PC-3 (cell line): ENCODE measurements at regions not wholly inside any gene's neighbourhood (a gene's known extent, or its start where the extent isn't known, plus 50 kb on each side); places are given as distances from the start of the nearest gene placed in this dataset.

ENCODE experiments used
- ATAC-seq: fragments of 200-7000 bp; cut with Tn5 transposase; 2 replicates; pipeline ENCODE4 v1.9.1; 2020; ENCODE audit warnings: mild to moderate bottlenecking, moderate library complexity
- BruUV-seq: library from RNA; stranded (reverse); fragments of 400-500 nt; replicated peaks from 2 replicates; lab custom pipeline; 2021; lab: Mats Ljungman, UMichigan
- CTCF ChIA-PET: fragments of 300-600 bp; sonication (Branson Sonifier 250); formaldehyde crosslinking; loops from one replicate; lab custom pipeline; 2022; ENCODE audit warnings: antibody characterized with exemption; lab: Charles Lee
- POLR2A ChIA-PET: fragments of 300-600 bp; sonication (Branson Sonifier 250); formaldehyde crosslinking; loops from one replicate; lab custom pipeline; 2022; ENCODE audit warnings: antibody characterized with exemption; ENCODE audit not compliant: unreplicated experiment; lab: Charles Lee
- DNase-seq: peaks from one replicate; pipeline ENCODE4 v3.0.0-alpha.2; 2015
- H2AFZ ChIP-seq: fragments of 300-600 bp; sonication (generic); 2 replicates; pipeline ENCODE4 v1.6.0; 2016; ENCODE audit warnings: antibody characterized with exemption, low read length
- H3F3A ChIP-seq: fragments of 300-600 bp; sonication (generic); one replicate; pipeline ENCODE4 v1.6.0; 2017; ENCODE audit warnings: antibody characterized with exemption, low read length, control low read depth, mild to moderate bottlenecking; ENCODE audit not compliant: unreplicated experiment
- H3K27ac ChIP-seq: fragments of 300-600 bp; sonication (generic); 2 replicates; pipeline ENCODE4 v1.5.1; 2016; ENCODE audit warnings: mild to moderate bottlenecking, low read length
- H3K27me3 ChIP-seq: fragments of 300-600 bp; sonication (generic); 2 replicates; pipeline ENCODE4 v1.6.1; 2016; ENCODE audit warnings: low read length, mixed read lengths
- H3K36me3 ChIP-seq: fragments of 300-600 bp; sonication (generic); 2 replicates; pipeline ENCODE4 v1.6.1; 2016; ENCODE audit warnings: low read depth, mixed run types, low read length, mixed read lengths
- H3K4me1 ChIP-seq: fragments of 300-600 bp; sonication (generic); 2 replicates; pipeline ENCODE4 v1.5.1; 2016; ENCODE audit warnings: low read length; ENCODE audit not compliant: insufficient read depth
- H3K4me2 ChIP-seq: fragments of 300-600 bp; sonication (generic); 2 replicates; pipeline ENCODE4 v1.6.0; 2016; ENCODE audit warnings: low read length
- H3K4me3 ChIP-seq: fragments of 300-600 bp; sonication (generic); 2 replicates; pipeline ENCODE4 v1.5.1; 2016; ENCODE audit warnings: mild to moderate bottlenecking, low read length, mixed read lengths
- H3K79me2 ChIP-seq: fragments of 300-600 bp; sonication (generic); 2 replicates; pipeline ENCODE4 v1.6.1; 2017; ENCODE audit warnings: low read length, mixed read lengths
- H3K9ac ChIP-seq: fragments of 300-600 bp; sonication (generic); 2 replicates; pipeline ENCODE4 v1.6.0; 2016; ENCODE audit warnings: mild to moderate bottlenecking, low read length
- H3K9me2 ChIP-seq: fragments of 300-600 bp; sonication (generic); replicated peaks from 2 replicates; pipeline ENCODE4 v1.6.1; 2016; ENCODE audit warnings: mixed run types, low read length, mixed read lengths
- H3K9me3 ChIP-seq: fragments of 300-600 bp; sonication (generic); 2 replicates; pipeline ENCODE4 v1.6.1; 2016; ENCODE audit warnings: low read length, mixed read lengths
- H4K20me1 ChIP-seq: fragments of 300-600 bp; sonication (generic); 2 replicates; pipeline ENCODE4 v1.6.1; 2016; ENCODE audit warnings: low read length, mixed read lengths
- EZH2 ChIP-seq: fragments of 300-600 bp; sonication (generic); IDR thresholded peaks from one replicate; pipeline ENCODE4 v1.6.1; 2017; ENCODE audit warnings: antibody characterized with exemption, mild to moderate bottlenecking, low read length; ENCODE audit not compliant: unreplicated experiment
- EZH2phosphoT487 ChIP-seq: fragments of 300-600 bp; sonication (generic); IDR thresholded peaks from 2 replicates; pipeline ENCODE4 v1.6.1; 2018; ENCODE audit warnings: mild to moderate bottlenecking, antibody characterized with exemption, low read length, borderline replicate concordance
- intact Hi-C: fragments of 100-400 bp; cut with micrococcal nuclease; formaldehyde crosslinking; loops from 2 replicates; pipeline ENCODE4 v1.9.0; 2023
- TF ChIP-seq, protein P1 (sequence below): fragments of 300-600 bp; sonication (generic); conservative IDR thresholded peaks from 2 replicates; pipeline ENCODE4 v1.5.1; 2017; ENCODE audit warnings: antibody characterized with exemption, low read depth, mild to moderate bottlenecking, low read length

GRCh38 chr12:116370886-116371580, 93.5 kb upstream of the MED13L start:
- H3F3A ChIP-seq, result peaks cover 6% of the 10 kb centered on the region
- intact Hi-C loops, result no loop called here
- H4K20me1 ChIP-seq, result no peaks in the 10 kb centered on the region
- no peak overlapping the region for H3K4me3 ChIP-seq
- ChIA-PET CTCF (no interaction called here), POLR2A (no interaction called here)
- no peaks in the 10 kb centered on the region for H3K9me3 ChIP-seq
- no peak overlapping the region for H3K4me2 ChIP-seq
- H3K79me2 ChIP-seq, result no peaks in the 10 kb centered on the region
- H3K27ac ChIP-seq, result no peak overlapping the region
- no TSS peak for BruUV-seq
- no peak for ATAC-seq
- H3K9me2 ChIP-seq, result no peaks in the 10 kb centered on the region
- H3K36me3 ChIP-seq, result no peaks in the 10 kb centered on the region
- no peak for DNase-seq
- H2AFZ ChIP-seq, result no peak overlapping the region
- TF ChIP-seq EZH2phosphoT487 (no peak), EZH2 (no peak)
- TF ChIP-seq, protein P1, sequence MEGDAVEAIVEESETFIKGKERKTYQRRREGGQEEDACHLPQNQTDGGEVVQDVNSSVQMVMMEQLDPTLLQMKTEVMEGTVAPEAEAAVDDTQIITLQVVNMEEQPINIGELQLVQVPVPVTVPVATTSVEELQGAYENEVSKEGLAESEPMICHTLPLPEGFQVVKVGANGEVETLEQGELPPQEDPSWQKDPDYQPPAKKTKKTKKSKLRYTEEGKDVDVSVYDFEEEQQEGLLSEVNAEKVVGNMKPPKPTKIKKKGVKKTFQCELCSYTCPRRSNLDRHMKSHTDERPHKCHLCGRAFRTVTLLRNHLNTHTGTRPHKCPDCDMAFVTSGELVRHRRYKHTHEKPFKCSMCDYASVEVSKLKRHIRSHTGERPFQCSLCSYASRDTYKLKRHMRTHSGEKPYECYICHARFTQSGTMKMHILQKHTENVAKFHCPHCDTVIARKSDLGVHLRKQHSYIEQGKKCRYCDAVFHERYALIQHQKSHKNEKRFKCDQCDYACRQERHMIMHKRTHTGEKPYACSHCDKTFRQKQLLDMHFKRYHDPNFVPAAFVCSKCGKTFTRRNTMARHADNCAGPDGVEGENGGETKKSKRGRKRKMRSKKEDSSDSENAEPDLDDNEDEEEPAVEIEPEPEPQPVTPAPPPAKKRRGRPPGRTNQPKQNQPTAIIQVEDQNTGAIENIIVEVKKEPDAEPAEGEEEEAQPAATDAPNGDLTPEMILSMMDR, result no peak
- no peaks in the 10 kb centered on the region for H3K27me3 ChIP-seq
- H3K4me1 ChIP-seq, result peaks cover 5% of the 10 kb centered on the region
- no peak overlapping the region for H3K9ac ChIP-seq

DNA sequence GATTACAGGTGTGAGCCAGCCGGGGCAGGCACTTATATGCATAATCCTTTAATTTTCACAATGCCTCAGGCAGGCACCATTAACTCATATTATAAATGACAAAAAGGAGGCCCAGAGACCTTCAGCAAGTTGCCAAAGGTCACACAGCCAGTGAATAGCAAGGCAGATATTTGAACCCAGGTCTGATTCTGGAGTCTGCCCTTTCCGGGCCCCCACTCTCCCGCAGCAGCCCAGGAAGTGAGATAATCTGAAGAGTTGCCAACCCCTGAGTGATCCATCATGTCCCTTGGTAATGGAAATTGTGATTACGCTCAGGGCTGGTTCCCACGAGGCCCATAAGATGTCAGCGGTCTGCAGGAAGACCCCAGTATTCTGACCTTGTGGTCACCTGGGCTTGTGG, 95.3 kb upstream of the MED13L start:
- Histone ChIP-seq H3K4me2 (no peak overlapping the region), H3K79me2 (no peaks in the 10 kb centered on the region), H2AFZ (no peak overlapping the region), H3K4me1 (peaks cover 23% of the 10 kb centered on the region), H3K9ac (no peak overlapping the region), H3K9me3 (no peaks in the 10 kb centered on the region), H3K27ac (no peak overlapping the region), H3K27me3 (no peaks in the 10 kb centered on the region), H4K20me1 (no peaks in the 10 kb centered on the region), H3K9me2 (no peaks in the 10 kb centered on the region), H3K4me3 (no peak overlapping the region), H3F3A (peaks cover 6% of the 10 kb centered on the region), H3K36me3 (no peaks in the 10 kb centered on the region)
- DNase-seq, result no peak
- no TSS peak for BruUV-seq
- ChIA-PET POLR2A (no interaction called here), CTCF (no interaction called here)
- no peak for TF ChIP-seq EZH2
- TF ChIP-seq, protein P1, result no peak
- intact Hi-C loops, result no loop called here
- no peak for ATAC-seq

- Histone ChIP-seq H3K79me2 (no peaks in the 10 kb centered on the region), H4K20me1 (no peaks in the 10 kb centered on the region), H3K27me3 (no peaks in the 10 kb centered on the region), H3K36me3 (no peaks in the 10 kb centered on the region), H3K4me2 (no peak overlapping the region), H3K27ac (no peak overlapping the region), H3K9ac (no peak overlapping the region), H3K9me3 (no peaks in the 10 kb centered on the region), H3K4me3 (no peak overlapping the region), H3K4me1 (peaks cover 23% of the 10 kb centered on the region), H3F3A (peaks cover 6% of the 10 kb centered on the region), H2AFZ (no peak overlapping the region), H3K9me2 (no peaks in the 10 kb centered on the region)
- intact Hi-C loops, result no loop called here
- ATAC-seq (no peak), DNase-seq (no peak)
- BruUV-seq, result no TSS peak
- TF ChIP-seq, protein P1, result no peak
- TF ChIP-seq EZH2, result no peak
- no peak for TF ChIP-seq EZH2phosphoT487
- CTCF ChIA-PET, result no interaction called here
- POLR2A ChIA-PET, result no interaction called here
Measured at GRCh38 chr12:116373572-116374206, 96.2 kb upstream of the MED13L start.
